ENCODE measurements at regions not wholly inside any gene's neighbourhood (a gene's known extent, or its start where the extent isn't known, plus 50 kb on each side); places are given as distances from the start of the nearest gene placed in this dataset.
A peak's percentile ranks its signal among the peaks of the same experiment; 100 is the strongest.

DNA sequence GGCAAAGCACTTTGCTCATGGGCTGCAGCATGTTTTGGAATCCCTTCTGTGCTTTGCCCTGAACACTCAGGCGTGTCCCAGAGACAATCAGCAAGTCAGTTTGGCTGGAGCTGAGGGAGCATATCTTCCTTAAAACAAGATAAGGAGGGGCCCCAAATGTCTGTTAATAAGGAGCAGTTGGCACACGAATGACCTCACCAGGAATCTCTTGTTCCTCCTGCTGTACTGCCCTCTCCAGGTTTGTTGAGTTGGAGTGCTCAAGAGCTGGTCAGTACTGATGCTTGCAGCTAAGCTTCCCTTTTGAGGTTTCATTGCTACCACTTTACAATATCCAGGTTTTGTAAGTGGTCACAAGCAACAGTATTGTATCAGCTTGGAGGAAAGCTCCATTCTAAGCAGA is 101.3 kb upstream of the EGFLAM start:
- no peak overlapping the region for H3K9ac ChIP-seq (ENCODE audit: insufficient read depth in 1 of 2, low read length in 2 of 2)
- no peak overlapping the region for H3K27ac ChIP-seq (ENCODE audit: low read depth in 1 of 2, low read length in 1 of 2)
- H3K4me3 ChIP-seq = no peak overlapping the region
- no peak for DNase-seq
- WGBS, 2 donors = 58 to 73% methylated on average over 2 of the region's 2 CpGs
- H3K4me1 ChIP-seq (ENCODE audit: control insufficient read depth in 5 of 5, insufficient read depth in 5 of 5, low read length in 5 of 5) = no peaks in the 10 kb centered on the region
- H3K27me3 ChIP-seq (ENCODE audit: control insufficient read depth in 3 of 3, insufficient read depth in 3 of 3, low read length in 2 of 3) = peaks cover 0 to 2% (median 0%) of the 10 kb centered on the region in 3 donors
- TF ChIP-seq, protein P1, sequence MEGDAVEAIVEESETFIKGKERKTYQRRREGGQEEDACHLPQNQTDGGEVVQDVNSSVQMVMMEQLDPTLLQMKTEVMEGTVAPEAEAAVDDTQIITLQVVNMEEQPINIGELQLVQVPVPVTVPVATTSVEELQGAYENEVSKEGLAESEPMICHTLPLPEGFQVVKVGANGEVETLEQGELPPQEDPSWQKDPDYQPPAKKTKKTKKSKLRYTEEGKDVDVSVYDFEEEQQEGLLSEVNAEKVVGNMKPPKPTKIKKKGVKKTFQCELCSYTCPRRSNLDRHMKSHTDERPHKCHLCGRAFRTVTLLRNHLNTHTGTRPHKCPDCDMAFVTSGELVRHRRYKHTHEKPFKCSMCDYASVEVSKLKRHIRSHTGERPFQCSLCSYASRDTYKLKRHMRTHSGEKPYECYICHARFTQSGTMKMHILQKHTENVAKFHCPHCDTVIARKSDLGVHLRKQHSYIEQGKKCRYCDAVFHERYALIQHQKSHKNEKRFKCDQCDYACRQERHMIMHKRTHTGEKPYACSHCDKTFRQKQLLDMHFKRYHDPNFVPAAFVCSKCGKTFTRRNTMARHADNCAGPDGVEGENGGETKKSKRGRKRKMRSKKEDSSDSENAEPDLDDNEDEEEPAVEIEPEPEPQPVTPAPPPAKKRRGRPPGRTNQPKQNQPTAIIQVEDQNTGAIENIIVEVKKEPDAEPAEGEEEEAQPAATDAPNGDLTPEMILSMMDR (IDR thresholded peaks at IDR 0.05; ENCODE audit: control extremely low read depth, extremely low read depth) = no peak
- no peaks in the 10 kb centered on the region for H3K9me3 ChIP-seq (ENCODE audit: control insufficient read depth in 4 of 4, insufficient read depth in 3 of 4, low read length in 3 of 4)
- no peaks in the 10 kb centered on the region for H3K36me3 ChIP-seq (ENCODE audit: control insufficient read depth in 4 of 4, insufficient read depth in 4 of 4, low read length in 4 of 4)
- no peak for ATAC-seq (ENCODE audit: insufficient read depth, low FRiP score)

DNA sequence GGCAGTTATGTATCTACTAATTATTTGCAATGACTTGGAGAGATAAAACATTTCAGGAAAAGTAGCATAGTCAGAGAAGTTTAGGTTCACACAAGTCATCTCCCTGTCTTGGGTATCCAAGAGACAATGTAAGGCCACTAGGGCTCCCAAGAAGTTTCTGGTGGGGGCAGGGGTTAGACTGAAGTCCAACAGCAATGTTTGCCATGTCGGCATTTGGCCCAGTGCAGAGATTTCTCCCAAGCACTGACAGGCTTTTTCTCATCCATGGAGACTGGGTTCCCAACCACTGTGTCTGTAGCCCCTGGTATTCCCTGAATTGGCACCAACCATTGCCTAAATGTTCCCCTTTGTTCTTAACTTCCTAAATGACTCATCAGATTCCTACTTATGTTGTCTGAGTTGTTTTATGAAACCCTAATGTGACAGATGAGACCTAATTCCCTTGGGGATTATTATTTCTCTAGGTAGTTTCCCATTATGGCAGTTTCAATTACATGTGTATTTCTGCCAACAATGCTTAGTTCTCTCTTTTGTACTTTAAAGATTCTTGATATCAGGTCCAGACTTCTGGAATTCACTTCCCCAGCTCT is 103.6 kb upstream of the EGFLAM start:
- DNase-seq (no peak), ATAC-seq (ENCODE audit: insufficient read depth, low FRiP score) (no peak)
- WGBS, 2 donors = 73 to 75% methylated on average over 1 of the region's 1 CpG
- no peaks in the 10 kb centered on the region for H3K36me3 ChIP-seq (ENCODE audit: control insufficient read depth in 4 of 4, insufficient read depth in 4 of 4, low read length in 4 of 4)
- H3K9ac ChIP-seq (ENCODE audit: insufficient read depth in 1 of 2, low read length in 2 of 2) = no peak overlapping the region
- peaks cover 0 to 3% (median 0%) of the 10 kb centered on the region in 4 donors for H3K9me3 ChIP-seq (ENCODE audit: control insufficient read depth in 4 of 4, insufficient read depth in 3 of 4, low read length in 3 of 4)
- TF ChIP-seq, protein P1 (IDR thresholded peaks at IDR 0.05; ENCODE audit: control extremely low read depth, extremely low read depth) = no peak
- H3K27me3 ChIP-seq (ENCODE audit: control insufficient read depth in 3 of 3, insufficient read depth in 3 of 3, low read length in 2 of 3) = peaks cover 0 to 3% (median 2%) of the 10 kb centered on the region in 3 donors
- H3K27ac ChIP-seq (ENCODE audit: low read depth in 1 of 2, low read length in 1 of 2) = no peak overlapping the region
- no peak overlapping the region for H3K4me3 ChIP-seq
- no peaks in the 10 kb centered on the region for H3K4me1 ChIP-seq (ENCODE audit: control insufficient read depth in 5 of 5, insufficient read depth in 5 of 5, low read length in 5 of 5)

DNA sequence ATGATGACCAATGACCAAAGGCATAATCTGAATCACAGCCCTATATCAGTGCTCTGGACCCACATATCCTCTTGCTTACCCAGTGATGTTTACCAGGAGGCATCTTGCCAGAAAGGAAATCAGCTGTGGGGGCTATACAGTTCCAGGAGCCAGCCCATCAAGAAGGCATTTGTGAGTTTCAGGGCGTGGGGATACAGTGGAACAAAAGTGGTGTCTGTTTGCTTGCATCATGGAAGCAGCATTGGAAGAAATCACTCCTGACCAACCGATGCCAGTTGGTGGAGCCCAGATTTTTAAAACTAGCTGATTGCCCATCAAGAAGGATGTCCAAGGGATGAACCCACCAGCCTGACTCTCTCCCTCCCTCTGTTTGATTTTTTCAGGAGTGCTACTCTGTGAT is 106.5 kb upstream of the EGFLAM start:
- no peaks in the 10 kb centered on the region for H3K36me3 ChIP-seq (ENCODE audit: control insufficient read depth in 4 of 4, insufficient read depth in 4 of 4, low read length in 4 of 4)
- H3K9me3 ChIP-seq (ENCODE audit: control insufficient read depth in 4 of 4, insufficient read depth in 3 of 4, low read length in 3 of 4) = peaks cover 0 to 3% (median 0%) of the 10 kb centered on the region in 4 donors
- DNase-seq (peak in 1 of 3 donors; percentile 13), ATAC-seq (ENCODE audit: insufficient read depth, low FRiP score) (no peak)
- H3K27ac ChIP-seq (ENCODE audit: low read depth in 1 of 2, low read length in 1 of 2) = no peak overlapping the region
- H3K9ac ChIP-seq (ENCODE audit: insufficient read depth in 1 of 2, low read length in 2 of 2) = no peak overlapping the region
- WGBS, 2 donors = 68 to 79% methylated on average over 2 of the region's 2 CpGs
- TF ChIP-seq, protein P1 (IDR thresholded peaks at IDR 0.05; ENCODE audit: control extremely low read depth, extremely low read depth) = no peak
- no peaks in the 10 kb centered on the region for H3K4me1 ChIP-seq (ENCODE audit: control insufficient read depth in 5 of 5, insufficient read depth in 5 of 5, low read length in 5 of 5)
- H3K4me3 ChIP-seq = no peak overlapping the region
- peaks cover 0 to 3% (median 2%) of the 10 kb centered on the region in 3 donors for H3K27me3 ChIP-seq (ENCODE audit: control insufficient read depth in 3 of 3, insufficient read depth in 3 of 3, low read length in 2 of 3)

DNA sequence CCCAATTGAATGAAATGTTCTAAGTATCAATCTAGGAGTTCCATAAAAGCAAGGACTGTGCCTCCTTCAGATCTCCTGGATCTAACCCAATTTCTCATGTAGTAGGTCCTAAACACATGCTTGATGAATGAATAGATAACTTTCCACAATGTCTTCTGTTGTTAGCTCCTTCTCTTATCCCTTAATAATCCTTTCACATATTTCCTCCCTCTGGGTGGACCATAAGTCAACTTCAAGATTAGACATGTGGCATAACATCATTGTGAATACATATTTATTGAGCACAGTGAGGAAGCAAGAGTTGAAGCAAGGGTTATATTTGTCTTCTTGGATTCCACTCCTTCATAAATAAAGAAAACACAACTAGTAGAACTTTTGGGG is 108.6 kb upstream of the EGFLAM start:
- H3K4me1 ChIP-seq (ENCODE audit: control insufficient read depth in 5 of 5, insufficient read depth in 5 of 5, low read length in 5 of 5) = no peaks in the 10 kb centered on the region
- TF ChIP-seq, protein P1 (IDR thresholded peaks at IDR 0.05; ENCODE audit: control extremely low read depth, extremely low read depth) = no peak
- H3K27me3 ChIP-seq (ENCODE audit: control insufficient read depth in 3 of 3, insufficient read depth in 3 of 3, low read length in 2 of 3) = peaks cover 0 to 3% (median 2%) of the 10 kb centered on the region in 3 donors
- no peak overlapping the region for H3K27ac ChIP-seq (ENCODE audit: low read depth in 1 of 2, low read length in 1 of 2)
- no peak overlapping the region for H3K4me3 ChIP-seq
- peaks cover 0 to 3% (median 0%) of the 10 kb centered on the region in 4 donors for H3K9me3 ChIP-seq (ENCODE audit: control insufficient read depth in 4 of 4, insufficient read depth in 3 of 4, low read length in 3 of 4)
- no peak overlapping the region for H3K9ac ChIP-seq (ENCODE audit: insufficient read depth in 1 of 2, low read length in 2 of 2)
- no peak for ATAC-seq (ENCODE audit: insufficient read depth, low FRiP score)
- H3K36me3 ChIP-seq (ENCODE audit: control insufficient read depth in 4 of 4, insufficient read depth in 4 of 4, low read length in 4 of 4) = no peaks in the 10 kb centered on the region
- DNase-seq = no peak
